Upper lobe of left lung (tissue), 4 donors: ENCODE measurements at regions not wholly inside any gene's neighbourhood (a gene's known extent, or its start where the extent isn't known, plus 50 kb on each side); places are given as distances from the start of the nearest gene placed in this dataset.

Experiments
- CTCF ChIP-seq, 6 experiments: fragments of 450-650 bp in 4 of 6; fragments of 200-600 bp in 2 of 6; sonication (generic) in 2 of 6; IDR thresholded peaks; one replicate each; pipeline ENCODE4 v1.5.1; 2016 to 2019; ENCODE audit warnings: antibody characterized with exemption in 6 of 6
- EP300 ChIP-seq, 4 donors: sonication (generic); formaldehyde crosslinking; IDR thresholded peaks; one replicate each; pipeline ENCODE4 v1.5.1; 2017; ENCODE audit warnings: antibody characterized with exemption in 4 of 4, control low read depth in 2 of 4
- POLR2A ChIP-seq, 4 donors: fragments of 450-650 bp; IDR thresholded peaks; one replicate each; pipeline ENCODE4 v1.5.1; 2016 to 2017; ENCODE audit warnings: antibody characterized with exemption in 4 of 4, mild to moderate bottlenecking in 2 of 4
- POLR2AphosphoS5 ChIP-seq, 2 donors: sonication (generic); formaldehyde crosslinking; IDR thresholded peaks; one replicate each; pipeline ENCODE4 v1.5.1; 2017; ENCODE audit warnings: antibody characterized with exemption in 2 of 2

GRCh38 chr1:219754767-219755166 is 141.9 kb upstream of the ZC3H11B start:
- no peak for TF ChIP-seq CTCF (IDR thresholded peaks at IDR 0.05)
- TF ChIP-seq POLR2AphosphoS5 (IDR thresholded peaks at IDR 0.05) = no peak
- TF ChIP-seq EP300 (IDR thresholded peaks at IDR 0.05) = no peak
- TF ChIP-seq POLR2A (IDR thresholded peaks at IDR 0.05) = no peak
